CD4-positive, alpha-beta T cell treated with Interleukin-17A for 1 hour (primary cell): ENCODE measurements at regions not wholly inside any gene's neighbourhood (a gene's known extent, or its start where the extent isn't known, plus 50 kb on each side); places are given as distances from the start of the nearest gene placed in this dataset.

Source experiments
- DNase-seq: peaks from one replicate; pipeline ENCODE4 v3.0.0-alpha.2; 2020

DNA sequence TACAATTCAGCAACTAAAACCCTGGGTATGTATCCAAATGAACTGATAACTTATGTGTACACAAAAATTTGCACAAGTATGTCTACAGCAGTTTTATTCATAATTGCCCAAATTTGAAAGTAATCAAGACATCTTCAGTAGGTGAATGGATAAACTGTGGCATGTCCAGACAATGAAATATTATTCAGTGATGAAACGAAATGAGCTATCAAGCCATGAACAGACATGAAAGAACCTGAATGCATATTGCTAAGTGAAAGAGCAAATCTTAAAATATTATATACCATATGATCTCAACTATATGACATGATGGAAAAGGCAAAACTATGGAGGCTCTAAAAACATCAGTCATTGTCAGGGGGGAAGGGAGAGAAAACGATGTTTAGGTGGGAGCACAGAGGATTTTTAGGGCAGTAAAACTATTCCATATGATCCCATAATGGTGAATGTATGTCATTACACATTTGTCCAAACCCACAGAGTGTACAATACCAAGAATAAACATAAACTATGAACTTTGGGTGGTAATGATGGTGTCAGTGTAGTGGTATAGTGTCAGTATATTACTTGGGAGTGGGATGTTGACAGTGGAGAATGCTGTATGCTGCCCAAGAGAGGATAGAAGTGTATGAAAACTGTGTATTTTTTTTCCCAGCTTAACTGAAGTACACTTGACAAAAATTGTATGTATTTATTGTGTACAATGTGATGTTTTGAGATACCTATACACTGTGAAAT lies 92.8 kb upstream of the PPP2R5A start:
- DNase-seq: no peak

DNA sequence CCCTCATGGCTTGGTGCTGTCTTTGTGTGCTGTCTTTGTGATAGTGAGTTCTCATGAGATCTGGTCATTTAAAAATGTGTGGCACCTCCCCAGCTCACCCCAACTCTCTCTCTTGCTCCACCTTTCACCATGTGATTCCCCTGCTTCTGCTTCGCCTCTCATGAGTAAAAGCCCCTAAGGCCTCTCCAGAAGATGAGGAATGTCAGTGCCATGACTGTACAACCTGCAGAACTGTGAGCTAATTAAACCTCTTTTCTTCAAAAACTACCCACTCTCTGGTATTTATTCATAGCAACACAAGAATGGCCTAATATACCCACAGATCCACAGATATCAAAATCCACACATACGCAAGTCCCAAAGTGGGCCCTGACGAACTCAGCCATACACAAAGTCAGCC lies 88.9 kb upstream of the PPP2R5A start:
- DNase-seq: no peak

DNA sequence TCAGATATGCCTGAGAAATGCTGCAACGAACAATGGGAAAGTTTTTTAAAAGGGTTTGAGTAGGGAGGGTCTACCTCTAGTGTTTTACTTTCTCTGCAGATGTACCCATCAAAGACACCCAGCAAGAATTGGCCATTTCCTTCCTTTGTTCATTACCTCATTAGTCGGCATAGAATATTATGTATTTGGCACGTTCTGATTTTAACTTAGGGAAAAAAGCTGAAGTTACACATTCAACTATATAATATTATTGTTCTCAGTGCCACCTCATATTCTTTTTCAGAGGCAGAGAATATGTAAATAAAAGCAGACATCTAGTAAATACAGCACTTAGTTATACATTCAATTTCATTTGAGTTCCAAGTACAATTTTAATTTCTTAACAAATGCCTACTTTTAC lies 83.7 kb upstream of the PPP2R5A start:
- no peak for DNase-seq

DNA sequence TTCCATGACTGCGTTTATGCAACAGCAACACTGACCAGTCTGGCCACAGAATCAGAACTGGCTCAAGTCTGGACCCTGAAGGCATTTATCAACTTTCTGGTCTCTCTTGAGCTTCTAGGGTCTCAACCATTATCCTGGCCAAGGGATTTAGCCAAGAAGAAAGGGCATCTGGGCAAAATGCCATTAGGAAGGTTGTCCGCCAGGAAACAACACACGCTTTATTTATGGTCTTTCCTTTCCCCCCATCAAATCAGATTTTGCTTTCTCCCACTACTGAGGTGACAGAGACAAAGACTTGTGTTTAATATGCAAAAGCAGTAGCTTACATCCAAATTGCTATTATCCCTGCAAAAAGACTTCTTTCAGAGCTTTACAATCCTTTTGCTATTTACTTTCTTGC lies 81.6 kb upstream of the PPP2R5A start:
- no peak for DNase-seq

DNA sequence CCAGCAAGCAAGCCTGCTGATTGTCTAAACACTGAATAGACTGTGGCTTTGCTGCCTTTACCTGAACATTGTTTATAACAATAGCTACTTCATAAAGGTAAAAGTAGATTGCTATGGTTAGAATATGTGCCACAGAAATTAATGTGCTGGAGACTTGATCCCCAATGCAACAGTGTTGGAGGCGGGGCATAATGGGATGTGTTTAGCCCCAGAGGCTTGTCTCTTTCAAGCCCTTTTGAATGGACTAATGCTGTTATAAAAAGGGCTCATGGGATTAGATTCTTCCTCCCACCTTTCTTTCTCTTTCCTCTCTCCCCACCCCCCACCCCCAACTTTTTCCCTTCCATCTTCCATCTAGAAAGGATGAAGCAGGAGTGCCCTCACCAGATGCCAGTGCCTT lies 80.2 kb upstream of the PPP2R5A start:
- no peak for DNase-seq

DNA sequence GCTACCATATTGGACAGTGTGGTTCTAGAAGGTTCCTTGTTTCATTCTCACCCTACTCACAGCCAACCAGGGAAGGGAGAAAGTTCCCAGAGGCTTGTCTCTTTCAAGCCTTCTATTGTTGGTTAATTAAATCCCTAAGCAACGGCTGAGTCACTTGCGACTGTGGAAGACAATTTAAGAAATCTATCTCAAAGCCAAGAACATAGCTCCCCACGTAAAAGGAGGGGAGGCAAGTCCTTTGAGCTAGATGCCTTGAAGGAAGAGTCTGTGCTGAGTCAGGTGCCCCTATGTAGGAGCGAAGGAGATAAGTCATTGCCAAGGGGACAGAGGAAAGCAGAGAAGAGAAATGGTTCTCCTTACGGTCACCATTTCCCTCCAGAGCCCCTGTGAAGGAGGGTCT lies 79.4 kb upstream of the PPP2R5A start:
- DNase-seq: no peak

DNA sequence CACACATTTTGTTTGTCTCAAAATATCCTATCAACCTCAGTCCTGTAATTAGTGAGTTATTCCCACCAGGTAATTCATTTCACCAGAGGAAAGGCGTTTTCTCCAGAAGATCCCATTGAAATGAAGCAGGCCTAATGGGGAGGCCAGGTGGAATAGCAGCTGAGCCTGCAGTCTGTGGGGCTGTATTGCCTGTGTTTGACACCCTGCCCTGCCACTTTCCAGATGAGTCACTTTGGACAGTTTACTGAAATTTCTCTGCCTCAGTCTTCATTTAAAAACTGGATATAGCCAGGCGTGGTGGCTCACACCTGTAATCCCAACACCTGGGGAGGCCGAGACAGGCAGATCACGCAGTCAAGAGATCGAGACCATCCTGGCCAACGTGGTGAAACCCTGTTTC lies 78.1 kb upstream of the PPP2R5A start:
- DNase-seq: no peak

DNA sequence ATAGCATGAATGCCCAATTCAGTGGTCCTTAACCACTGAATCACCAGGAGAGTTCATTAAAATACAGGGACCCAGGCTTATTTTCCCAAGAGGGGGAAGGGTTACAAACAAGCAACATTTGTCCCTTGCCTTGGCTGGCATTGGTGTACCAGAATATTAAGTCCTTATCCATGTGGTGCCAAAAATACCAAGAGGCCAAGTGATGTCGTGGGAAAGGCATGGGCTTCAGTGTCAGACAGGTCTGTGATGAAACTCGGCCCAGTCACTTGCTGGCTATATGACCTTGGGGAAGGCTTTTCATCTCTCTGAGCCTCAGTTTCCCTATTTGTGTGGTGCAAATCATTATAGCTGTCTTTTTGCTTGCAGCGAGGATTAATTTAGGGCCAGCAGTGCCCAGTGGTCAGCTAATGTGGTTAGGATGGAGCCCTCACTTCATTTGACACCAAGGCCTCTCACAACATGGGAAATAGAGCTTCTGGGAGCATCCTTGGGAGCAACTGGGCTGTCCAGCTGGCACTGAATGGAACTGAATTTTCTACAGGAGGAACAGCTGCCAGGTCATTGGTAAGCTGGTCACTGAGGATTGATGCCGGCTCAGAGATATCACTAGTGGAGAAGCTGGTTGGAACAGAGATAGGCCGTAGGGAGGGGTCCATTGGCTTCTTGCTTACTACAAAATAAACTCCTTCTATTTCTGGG lies 77.2 kb upstream of the PPP2R5A start:
- DNase-seq: no peak

DNA sequence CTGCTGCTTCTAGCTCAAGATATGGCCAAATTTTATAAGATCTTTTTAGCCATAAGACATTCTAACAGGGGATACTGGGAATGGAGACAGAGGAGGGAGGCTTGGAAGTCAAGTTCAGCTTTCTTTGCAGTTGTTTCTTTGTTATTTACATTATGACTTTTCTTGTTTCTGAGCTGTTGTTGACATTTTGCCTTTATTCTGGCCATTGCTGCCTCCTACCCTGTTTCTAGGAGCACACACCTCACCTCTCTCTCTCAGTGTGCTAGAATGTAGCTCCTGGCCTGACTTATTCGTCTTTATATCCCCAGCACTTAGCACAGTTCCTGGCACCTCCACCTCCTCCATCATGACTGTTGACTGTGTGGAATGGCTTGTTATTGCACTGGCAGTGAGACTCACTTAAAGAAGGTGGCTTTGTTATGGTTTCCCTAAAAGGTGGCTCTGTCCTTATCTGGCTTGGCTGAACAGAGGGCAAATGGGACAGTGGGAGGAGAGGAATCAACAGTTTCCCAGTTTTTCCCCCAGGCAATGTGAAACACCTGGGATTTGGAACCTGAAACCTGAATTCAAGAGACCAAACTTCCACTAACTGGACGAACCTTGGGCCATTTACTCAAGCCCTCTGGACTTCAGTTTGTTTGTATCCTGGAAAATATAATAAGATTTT lies 76.1 kb upstream of the PPP2R5A start:
- DNase-seq: no peak

DNA sequence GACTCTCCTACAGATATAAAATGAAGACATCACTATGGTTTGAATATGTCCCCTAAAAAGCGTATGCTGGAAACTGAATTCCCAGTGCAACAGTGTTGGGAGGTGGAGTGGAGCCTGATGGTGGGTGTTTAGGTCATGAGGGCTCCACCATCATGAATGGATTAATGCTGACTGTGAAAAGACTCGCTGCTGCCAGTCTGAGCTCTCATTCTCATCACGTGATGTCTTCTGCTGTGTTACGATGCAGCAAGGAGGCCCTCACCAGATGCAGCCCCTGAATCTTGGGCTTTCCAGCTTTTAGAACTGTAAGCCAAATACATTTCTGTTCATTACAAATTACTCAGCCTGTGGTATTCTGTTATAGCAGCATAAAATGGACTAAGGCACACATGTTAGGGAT lies 73.8 kb upstream of the PPP2R5A start:
- DNase-seq: no peak

DNA sequence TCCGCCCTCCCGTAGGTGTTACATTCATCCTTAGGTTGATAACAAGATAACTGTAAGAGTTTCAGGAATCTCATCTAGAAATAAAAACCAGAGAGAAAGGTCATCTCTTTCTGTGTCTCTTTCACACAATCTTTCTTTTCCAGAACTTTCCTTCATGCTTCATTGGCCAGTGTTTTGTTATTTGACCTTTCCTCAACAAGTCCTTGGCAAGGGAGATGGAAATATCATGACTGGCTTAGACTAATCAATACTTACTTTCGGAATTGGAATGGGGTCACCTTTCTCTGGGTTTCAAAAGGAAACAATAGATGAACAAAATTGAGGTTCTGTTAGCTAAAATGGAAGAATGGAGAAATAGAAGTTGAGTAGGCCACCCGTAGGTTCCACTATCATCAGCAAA lies 72.9 kb upstream of the PPP2R5A start:
- no peak for DNase-seq

DNA sequence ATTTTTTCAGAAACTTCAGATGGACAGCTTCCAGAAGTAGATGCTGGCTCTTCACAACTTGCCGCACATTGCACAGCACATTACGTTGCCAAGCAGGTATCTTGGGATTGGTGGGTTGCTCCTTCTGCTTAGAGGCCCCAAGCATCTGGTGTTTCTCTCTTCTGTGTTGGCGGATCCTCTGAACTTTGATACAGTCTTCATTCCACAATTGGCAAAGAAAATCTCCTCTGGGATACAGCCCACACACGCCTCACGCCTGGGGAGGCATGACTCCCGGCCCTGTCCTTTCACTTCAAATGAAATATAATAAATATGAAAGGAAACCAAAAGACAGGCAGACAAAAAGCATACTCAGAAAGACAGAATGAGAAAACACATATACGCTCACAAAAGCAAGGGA lies 72.3 kb upstream of the PPP2R5A start:
- DNase-seq: no peak

DNA sequence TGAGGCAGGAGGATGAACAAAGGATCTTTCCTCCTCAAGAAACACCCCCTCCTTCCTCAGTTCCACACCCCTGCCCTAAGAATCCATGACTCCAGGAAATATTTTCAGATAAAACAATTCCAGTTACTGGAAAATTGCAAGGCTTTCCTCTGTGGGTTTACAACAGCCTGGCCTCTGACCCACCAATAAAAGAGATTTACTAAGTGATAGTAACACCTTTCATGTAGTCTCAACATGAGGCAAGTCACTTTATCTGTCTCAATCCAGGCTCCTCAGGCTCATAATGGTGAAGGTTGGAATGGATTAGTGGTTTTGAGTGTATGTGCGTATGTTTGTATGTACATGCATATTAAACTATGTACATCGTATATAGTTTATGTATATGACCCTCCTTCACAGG lies 71.4 kb upstream of the PPP2R5A start:
- DNase-seq: no peak

DNA sequence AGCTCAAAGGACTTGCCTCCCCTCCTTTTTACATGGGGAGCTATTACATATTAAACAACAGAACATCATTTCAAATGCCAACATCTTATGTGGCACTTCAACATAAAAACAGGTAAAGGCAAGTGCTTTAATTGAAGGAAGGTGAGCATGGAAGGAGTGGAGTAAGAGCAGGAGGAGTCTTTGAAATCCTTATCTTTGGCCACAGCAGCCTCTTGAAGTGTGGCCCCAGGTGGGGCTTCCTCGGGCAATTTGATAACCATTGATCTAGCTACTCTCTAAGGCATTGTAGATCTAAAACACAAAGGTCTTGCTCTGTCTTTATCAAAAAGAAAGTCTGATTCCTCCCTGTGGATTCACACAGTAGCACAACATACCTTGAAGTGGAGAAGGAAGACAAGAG lies 70.9 kb upstream of the PPP2R5A start:
- no peak for DNase-seq

DNA sequence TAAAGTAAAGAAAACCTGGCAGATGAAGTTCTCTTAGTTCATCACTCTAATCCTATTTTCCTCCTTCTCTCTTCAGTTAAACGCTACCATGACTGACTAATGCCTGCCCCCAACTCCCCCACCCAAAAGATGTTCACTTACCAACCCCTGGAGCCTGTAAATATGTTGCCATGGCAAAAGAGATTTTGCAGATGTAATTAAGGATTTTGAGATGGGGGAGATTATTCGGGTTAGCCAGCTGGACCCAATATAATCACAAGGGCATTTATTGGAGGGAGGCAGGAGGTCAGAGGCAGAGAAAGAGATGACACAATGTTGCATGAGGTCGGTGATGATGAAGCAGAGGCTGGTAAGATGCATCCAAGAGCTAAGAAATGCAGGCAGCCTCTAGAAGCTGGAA lies 69.3 kb upstream of the PPP2R5A start:
- no peak for DNase-seq

DNA sequence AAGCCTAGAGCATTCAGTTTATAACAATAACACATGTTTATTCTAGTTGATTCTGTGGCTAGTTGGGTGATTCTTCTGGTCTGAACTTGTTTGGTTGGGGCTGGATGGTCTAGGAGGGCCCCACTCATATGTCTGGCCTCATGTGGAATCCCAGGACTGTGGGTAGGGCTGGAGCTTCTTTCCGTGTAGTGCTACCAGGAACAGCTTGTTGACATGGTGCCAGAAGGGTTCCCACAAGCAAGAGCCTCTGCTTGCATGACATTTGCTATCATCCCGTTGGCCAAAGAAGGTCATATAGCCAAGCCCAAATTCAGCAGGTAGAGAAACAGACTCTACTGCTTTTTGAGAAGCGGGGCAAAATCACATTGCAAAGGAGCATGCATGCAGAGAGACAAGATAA lies 67.6 kb upstream of the PPP2R5A start:
- no peak for DNase-seq

DNA sequence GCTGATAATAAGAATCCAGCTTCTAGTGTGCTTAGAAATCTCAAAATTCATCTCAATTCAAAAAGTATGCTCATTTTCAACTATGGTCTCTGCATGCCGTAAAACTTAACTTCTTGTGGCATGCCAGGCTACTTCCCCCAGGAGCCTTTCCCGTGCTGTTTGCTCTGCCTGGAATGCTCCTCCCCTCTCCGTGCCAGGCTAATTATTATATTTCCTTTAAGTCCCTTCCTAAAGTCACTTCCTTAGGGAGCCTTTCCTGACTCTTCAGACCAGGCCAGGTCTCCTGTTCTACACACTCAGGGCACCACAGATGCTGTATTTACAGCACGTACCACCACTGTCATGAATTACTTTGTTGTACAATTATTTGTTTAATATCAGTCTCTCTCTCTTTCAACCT lies 67.1 kb upstream of the PPP2R5A start:
- DNase-seq: no peak

DNA sequence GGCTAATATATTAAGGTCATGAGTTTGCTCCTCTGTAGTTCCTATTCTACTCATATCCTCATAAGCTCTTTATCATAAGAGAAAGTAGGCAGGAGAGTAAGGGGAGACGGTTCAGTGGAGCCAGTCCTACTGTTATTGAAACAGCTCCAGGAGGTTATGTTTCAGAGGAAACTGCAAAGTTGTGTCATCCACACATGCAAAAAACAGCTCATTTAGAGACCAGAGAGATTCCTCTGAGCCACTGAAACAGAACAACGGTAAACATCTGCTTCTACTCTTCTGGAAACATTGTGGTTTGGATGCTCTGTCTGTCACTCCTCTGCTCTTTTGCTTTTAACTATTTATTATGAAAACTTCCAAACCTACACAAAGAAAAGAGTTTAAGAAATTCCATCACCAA lies 66.3 kb upstream of the PPP2R5A start:
- DNase-seq: no peak

DNA sequence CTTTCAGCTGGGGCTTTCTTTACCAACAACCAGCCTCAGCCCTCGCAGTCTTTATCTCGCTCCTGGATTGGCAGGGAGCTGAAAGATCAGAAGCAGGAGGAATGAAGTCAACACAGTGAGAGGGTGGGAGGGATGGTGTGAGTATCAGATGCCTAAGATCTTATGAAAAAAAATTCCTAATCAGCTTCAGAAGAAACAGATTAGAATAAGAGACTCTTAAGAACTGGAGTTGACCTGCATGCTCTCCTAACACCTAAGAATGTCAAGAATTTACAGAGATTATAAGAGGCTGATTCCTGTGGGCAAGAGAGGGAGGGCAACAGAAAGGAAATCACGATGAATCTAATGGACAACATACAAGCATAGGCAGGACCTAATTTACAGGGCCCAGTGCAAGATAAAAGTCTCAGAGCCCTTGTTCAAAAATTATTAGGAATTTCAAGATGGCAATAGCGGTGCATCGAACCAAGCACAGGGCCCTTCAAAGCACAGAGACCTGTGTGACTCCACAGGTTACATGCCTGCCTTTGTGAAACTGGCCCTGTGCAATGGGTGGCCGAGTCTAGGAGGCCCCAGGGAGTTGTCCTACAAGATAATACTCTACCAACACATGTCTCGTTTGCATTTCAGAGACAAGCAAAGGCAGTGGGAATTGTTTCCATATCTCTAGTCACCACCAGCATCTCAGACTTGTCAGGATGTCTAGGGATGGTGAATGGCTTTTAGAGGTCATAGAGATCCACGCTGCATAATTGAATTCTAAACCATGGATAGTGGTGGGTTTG lies 65.3 kb upstream of the PPP2R5A start:
- DNase-seq: no peak

DNA sequence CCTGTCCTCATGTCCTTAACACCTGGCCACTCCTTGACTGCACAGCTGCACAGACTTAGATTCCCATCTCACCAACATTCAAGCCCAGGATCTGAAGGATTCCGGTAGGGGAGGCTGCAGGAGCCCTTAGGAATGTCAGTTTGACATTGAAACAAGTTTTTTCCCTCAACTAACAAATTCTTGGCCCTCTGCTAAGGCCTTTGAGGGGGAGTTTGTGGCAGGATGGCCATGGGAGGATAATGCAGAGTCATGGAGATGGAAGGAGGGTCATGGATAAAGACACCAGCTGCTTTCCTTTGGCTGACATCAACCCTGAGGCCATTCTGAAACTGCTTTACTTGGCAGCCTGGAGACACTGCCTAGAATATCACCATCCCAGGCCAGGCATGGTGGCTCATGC lies 63.4 kb upstream of the PPP2R5A start:
- no peak for DNase-seq

DNA sequence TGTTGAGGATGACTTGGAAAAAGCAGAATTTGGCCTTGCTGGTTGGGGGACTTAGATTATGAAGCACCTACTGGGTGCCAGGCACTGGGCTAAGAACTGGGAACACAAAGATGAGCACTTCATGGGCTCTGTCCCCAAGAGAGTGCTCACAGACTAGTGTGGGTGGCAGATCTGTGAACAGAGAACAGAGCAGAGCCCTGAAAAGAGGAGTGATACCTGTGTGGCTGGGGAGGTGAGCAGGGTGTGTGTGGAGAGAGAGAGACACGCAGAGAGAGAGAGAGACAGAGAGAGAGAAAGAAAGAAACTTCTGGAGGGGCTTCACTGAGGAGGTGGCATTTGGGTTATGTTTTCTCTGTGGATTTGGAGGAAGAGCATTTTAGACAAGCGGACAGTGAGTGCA lies 61.1 kb upstream of the PPP2R5A start:
- no peak for DNase-seq

DNA sequence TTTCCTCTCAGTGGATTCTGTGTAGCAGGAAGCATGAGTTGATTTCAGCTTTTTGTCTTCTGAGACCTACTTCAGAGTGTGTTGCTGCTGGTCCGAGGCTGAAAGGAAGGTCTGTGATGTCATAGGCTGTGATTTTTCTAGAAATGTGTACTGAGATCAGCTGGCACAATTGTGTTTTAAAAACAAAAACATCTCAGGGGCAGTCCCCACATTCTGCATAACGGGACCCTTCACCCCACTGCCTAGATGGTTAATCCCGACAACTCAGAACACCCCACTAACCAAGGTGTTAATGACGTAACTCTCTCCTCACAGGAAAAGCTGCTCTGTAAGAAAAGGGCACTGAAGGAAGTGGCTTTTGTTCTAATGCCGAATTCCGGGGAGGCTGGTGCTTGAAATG lies 59.8 kb upstream of the PPP2R5A start:
- peak; percentile 75 for DNase-seq

DNA sequence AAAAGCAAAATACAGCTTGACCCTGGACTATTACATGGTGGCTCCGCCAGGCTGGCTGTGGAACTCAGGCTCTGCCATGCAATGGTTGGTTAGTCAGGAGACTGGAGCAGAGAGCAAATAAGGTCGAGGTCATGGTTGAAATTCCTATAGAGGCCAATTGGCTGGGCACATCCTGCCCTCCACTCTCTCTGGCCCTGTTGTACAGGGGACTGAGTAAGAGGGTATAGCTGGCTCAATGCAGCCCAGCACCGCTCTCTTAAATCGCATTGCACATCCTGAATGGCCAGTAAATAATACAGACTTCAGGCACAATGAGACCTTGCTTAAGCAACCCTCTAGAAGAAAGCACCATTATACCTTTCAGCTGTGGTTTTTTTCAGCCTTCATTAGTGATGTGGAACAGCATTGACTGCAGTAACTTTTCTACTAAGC lies 59.3 kb upstream of the PPP2R5A start:
- no peak for DNase-seq

DNA sequence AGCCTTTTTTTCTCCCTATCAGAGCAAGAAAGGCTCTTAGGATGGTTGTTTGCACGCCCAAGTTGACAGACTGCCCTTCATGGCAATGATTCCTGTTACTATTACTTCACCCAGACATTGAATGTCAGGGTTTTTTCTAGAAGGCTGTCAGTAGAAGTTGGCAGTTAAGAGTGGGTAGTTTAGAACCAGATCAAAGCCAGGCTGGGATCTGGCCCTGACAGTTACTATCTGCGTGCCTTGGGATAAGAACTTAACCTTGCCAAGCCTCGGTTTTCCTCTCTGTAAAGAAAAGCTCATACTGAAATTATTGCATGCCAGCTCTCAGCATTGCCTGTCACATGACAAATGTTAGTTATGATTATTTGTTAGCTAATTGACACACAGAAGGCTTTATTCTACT lies 58.7 kb upstream of the PPP2R5A start:
- DNase-seq: no peak
